ENCODE measurements at regions not wholly inside any gene's neighbourhood (a gene's known extent, or its start where the extent isn't known, plus 50 kb on each side); places are given as distances from the start of the nearest gene placed in this dataset.
A peak's percentile ranks its signal among the peaks of the same experiment; 100 is the strongest.

GRCh38 chr7:142359694-142360279 is 101.9 kb upstream of the PRSS58 start:
- no peaks in the 10 kb centered on the region for H3K4me1 ChIP-seq (ENCODE audit: low read depth)
- no peaks in the 10 kb centered on the region for H3K9me3 ChIP-seq
- intact Hi-C loops (cut with DNase I, micrococcal nuclease): no loop called here
- no peak for TF ChIP-seq CTCF (IDR thresholded peaks at IDR 0.05)
- no peak for ATAC-seq
- no peak for DNase-seq
- no peaks in the 10 kb centered on the region for H3K36me3 ChIP-seq (ENCODE audit: low read depth)
- H3K4me3 ChIP-seq: no peak overlapping the region

GRCh38 chr7:142357953-142358520 is 100.2 kb upstream of the PRSS58 start:
- Histone ChIP-seq H3K9me3 (no peaks in the 10 kb centered on the region), H3K4me1 (ENCODE audit: low read depth) (no peaks in the 10 kb centered on the region), H3K4me3 (no peak overlapping the region), H3K36me3 (ENCODE audit: low read depth) (no peaks in the 10 kb centered on the region)
- peak in 1 of 3 donors; percentile 35 for DNase-seq
- peak; percentile 34 for TF ChIP-seq CTCF (IDR thresholded peaks at IDR 0.05)
- intact Hi-C loops (cut with DNase I, micrococcal nuclease): no loop called here
- ATAC-seq: peak; percentile 87

DNA sequence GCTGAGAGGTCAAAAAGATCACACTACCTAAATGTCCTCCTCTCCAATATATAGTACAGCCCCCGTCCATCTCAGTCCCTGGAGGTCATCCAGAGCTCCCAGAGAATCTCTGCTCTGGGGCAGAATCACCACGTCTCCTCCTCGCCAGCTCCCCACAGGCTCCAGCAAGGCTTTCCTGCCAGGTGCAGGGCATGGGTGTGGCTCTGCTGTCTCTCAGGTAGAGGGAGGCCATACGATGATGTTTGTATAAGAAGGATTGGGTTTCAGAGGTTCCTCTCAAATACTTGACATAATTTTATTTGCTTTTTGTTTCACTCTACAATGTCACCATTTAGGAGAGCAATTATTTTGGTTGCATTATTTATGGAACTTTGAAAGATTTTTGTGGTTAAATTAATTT is 98.3 kb upstream of the PRSS58 start:
- DNase-seq (peak in 1 of 3 donors; percentile 37), ATAC-seq (peak; percentile 55)
- intact Hi-C loops (cut with DNase I, micrococcal nuclease): no loop called here
- no peak overlapping the region for H3K4me3 ChIP-seq
- no peaks in the 10 kb centered on the region for H3K4me1 ChIP-seq (ENCODE audit: low read depth)
- TF ChIP-seq CTCF (IDR thresholded peaks at IDR 0.05): no peak
- H3K36me3 ChIP-seq (ENCODE audit: low read depth): no peaks in the 10 kb centered on the region
- H3K9me3 ChIP-seq: no peaks in the 10 kb centered on the region

- Histone ChIP-seq H3K4me3 (no peak overlapping the region), H3K9me3 (no peaks in the 10 kb centered on the region), H3K36me3 (ENCODE audit: low read depth) (no peaks in the 10 kb centered on the region), H3K4me1 (ENCODE audit: low read depth) (no peaks in the 10 kb centered on the region)
- intact Hi-C loops (cut with DNase I, micrococcal nuclease): no loop called here
- no peak for ATAC-seq
- no peak for DNase-seq
- no peak for TF ChIP-seq CTCF (IDR thresholded peaks at IDR 0.05)
These were observed 97.5 kb upstream of the PRSS58 start for GRCh38 chr7:142355328-142355727.

DNA sequence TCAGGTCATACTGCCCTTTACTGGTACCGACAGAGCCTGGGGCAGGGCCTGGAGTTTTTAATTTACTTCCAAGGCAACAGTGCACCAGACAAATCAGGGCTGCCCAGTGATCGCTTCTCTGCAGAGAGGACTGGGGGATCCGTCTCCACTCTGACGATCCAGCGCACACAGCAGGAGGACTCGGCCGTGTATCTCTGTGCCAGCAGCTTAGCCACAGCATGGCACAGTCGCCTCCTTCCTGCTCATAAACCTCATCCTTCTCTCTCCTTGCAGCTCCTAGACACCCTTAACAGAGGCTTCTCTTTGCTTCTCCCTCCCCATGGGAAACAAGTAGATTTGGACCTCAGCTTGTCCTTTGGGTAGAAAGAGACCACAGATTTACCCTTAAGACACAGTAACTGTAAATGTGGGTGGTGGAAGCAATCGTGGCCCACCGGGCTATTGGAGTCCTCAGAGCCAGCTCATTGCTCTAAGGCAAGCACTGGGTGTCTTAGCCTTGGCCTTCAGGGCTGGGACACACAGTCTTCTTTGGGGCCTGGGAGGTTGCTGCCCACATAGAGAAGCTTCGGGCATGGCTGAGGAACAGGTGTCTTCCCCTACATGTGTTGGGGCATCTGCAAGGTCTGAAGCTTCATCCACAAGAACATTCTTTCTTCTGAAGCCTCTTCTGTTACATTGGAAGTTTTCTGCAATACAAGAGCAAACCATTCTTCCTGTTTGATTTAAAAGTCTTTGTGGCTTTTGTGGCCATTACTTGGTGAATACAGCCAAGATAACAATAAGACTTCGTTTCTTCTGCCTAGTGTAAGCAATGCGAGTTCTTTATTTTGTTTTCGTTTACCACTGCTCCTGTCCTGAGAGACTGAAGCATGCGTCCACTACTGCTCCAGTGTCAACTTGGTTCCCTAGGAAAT is 95.5 kb upstream of the PRSS58 start:
- no peak for ATAC-seq
- H3K36me3 ChIP-seq (ENCODE audit: low read depth): no peaks in the 10 kb centered on the region
- no peaks in the 10 kb centered on the region for H3K4me1 ChIP-seq (ENCODE audit: low read depth)
- intact Hi-C loops (cut with DNase I, micrococcal nuclease): no loop called here
- no peaks in the 10 kb centered on the region for H3K9me3 ChIP-seq
- DNase-seq: no peak
- TF ChIP-seq CTCF (IDR thresholded peaks at IDR 0.05): no peak
- H3K4me3 ChIP-seq: no peak overlapping the region

Data from mucosa of descending colon (tissue), 3 donors.